ENCODE measurements at regions not wholly inside any gene's neighbourhood (a gene's known extent, or its start where the extent isn't known, plus 50 kb on each side); places are given as distances from the start of the nearest gene placed in this dataset.

- CTCF ChIA-PET = interaction anchor here (0.6 to 1.1 kb wide), 3 partner anchors 37 to 1686 kb away, joined by 3 read pairs; no protein-coding TSS in a partner anchor
- H3K79me2 ChIP-seq (ENCODE audit: control insufficient read depth, insufficient read depth, low read length) = no peaks in the 10 kb centered on the region
- POLR2A ChIA-PET = no interaction called here
- TF ChIP-seq MYC (IDR thresholded peaks at IDR 0.05; ENCODE audit: low read depth, low read length) (no peak), EZH2 (IDR thresholded peaks at IDR 0.05; ENCODE audit: borderline replicate concordance, low read depth, low read length, severe bottlenecking) (no peak), POLR2A (IDR thresholded peaks at IDR 0.05; ENCODE audit: low read depth, low read length) (no peak), MAX (IDR thresholded peaks at IDR 0.05; ENCODE audit: insufficient read depth, insufficient read length) (no peak), CTCF (IDR thresholded peaks at IDR 0.05; ENCODE audit: extremely low read depth in 1 of 2, insufficient read depth in 1 of 2, low read depth in 1 of 2, low read length in 2 of 2) (no peak), JUN (IDR thresholded peaks at IDR 0.05; ENCODE audit: borderline replicate concordance, insufficient read depth, insufficient read length, low read depth) (no peak), FOS (IDR thresholded peaks at IDR 0.05; ENCODE audit: borderline replicate concordance, insufficient read depth, low read length) (no peak), GATA2 (IDR thresholded peaks at IDR 0.05; ENCODE audit: insufficient read depth, insufficient read length, low read depth, low read length) (no peak), POLR2AphosphoS5 (IDR thresholded peaks at IDR 0.05; ENCODE audit: insufficient read depth, low read depth, low read length) (no peak)
- H3K27me3 ChIP-seq (ENCODE audit: control insufficient read depth in 2 of 2, insufficient read depth in 2 of 2, low read length in 2 of 2) = no peaks in the 10 kb centered on the region
- no peak overlapping the region for H3K4me3 ChIP-seq (replicated peaks in 1 of 3; ENCODE audit: insufficient read depth in 1 of 3, low read depth in 1 of 3, low read length in 3 of 3)
- H3K27ac ChIP-seq (ENCODE audit: insufficient read depth, low read depth, low read length) = no peak overlapping the region
- intact Hi-C loops (cut with micrococcal nuclease) (loop anchor here (2.0 to 10.0 kb wide), 3 partner anchors 27 to 885 kb away; no protein-coding TSS in a partner anchor), dilution Hi-C loops (cut with MboI; ENCODE audit: extremely low pct_ligation_motif_present, low sequenced_read_pairs) (no loop called here)
- H3K9ac ChIP-seq (replicated peaks; ENCODE audit: extremely low read depth, insufficient read depth, low read length) = no peak overlapping the region
- FAIRE-seq (no peak), DNase-seq (ENCODE audit: low read depth, low spot score) (no peak)
- BruUV-seq (replicated peaks) = no TSS peak
- no peaks in the 10 kb centered on the region for H3K9me3 ChIP-seq (replicated peaks; ENCODE audit: control insufficient read depth, insufficient read depth, low read length)
- H2AFZ ChIP-seq (ENCODE audit: low read depth, low read length) = no peak overlapping the region
- no peak overlapping the region for H3K4me2 ChIP-seq (ENCODE audit: insufficient read depth, low read length)
- no peaks in the 10 kb centered on the region for H3K36me3 ChIP-seq (ENCODE audit: control insufficient read depth in 2 of 2, extremely low read depth in 1 of 2, insufficient read depth in 2 of 2, low read length in 2 of 2)
- no peaks in the 10 kb centered on the region for H3K9me1 ChIP-seq (replicated peaks; ENCODE audit: control insufficient read depth, extremely low read depth, insufficient read depth, low read length)
- no peaks in the 10 kb centered on the region for H4K20me1 ChIP-seq (replicated peaks; ENCODE audit: control insufficient read depth, extremely low read depth, insufficient read depth, low read length)
- H3K4me1 ChIP-seq (ENCODE audit: control insufficient read depth, extremely low read depth, insufficient read depth, low read length) = peaks cover 31% of the 10 kb centered on the region
These were observed 152.3 kb upstream of the MMADHC start for GRCh38 chr2:149739883-149740265.
